Tibial artery (tissue), 4 donors: ENCODE measurements at regions not wholly inside any gene's neighbourhood (a gene's known extent, or its start where the extent isn't known, plus 50 kb on each side); places are given as distances from the start of the nearest gene placed in this dataset.

Source experiments
- DNase-seq, 2 donors: peaks; one replicate each; pipeline ENCODE4 v3.0.0-alpha.2; 2019
- H3K27ac ChIP-seq, 2 donors: fragments of 200-600 bp; sonication (generic) in 1 of 2; 1 replicate in 1 of 2; 2 replicates in 1 of 2; pipeline ENCODE4 v1.5.1; 2018 to 2019; ENCODE audit warnings: mild to moderate bottlenecking in 1 of 2
- H3K27me3 ChIP-seq, 2 donors: fragments of 200-600 bp; sonication (generic) in 1 of 2; one replicate each; pipeline versions ENCODE4 v1.5.1 to v1.6.0; 2016 to 2019
- H3K36me3 ChIP-seq, 3 donors: fragments of 200-600 bp; sonication (generic) in 2 of 3; one replicate each; pipeline ENCODE4 v1.5.1; 2016 to 2019; ENCODE audit warnings: mild to moderate bottlenecking in 2 of 3
- H3K4me1 ChIP-seq, 4 donors: fragments of 200-600 bp; sonication (generic) in 2 of 4; 1 replicate in 3 of 4; 2 replicates in 1 of 4; pipeline ENCODE4 v1.5.1; 2016 to 2019
- H3K4me3 ChIP-seq, 2 donors: fragments of 200-600 bp; sonication (generic) in 1 of 2; 1 replicate in 1 of 2; 2 replicates in 1 of 2; pipeline ENCODE4 v1.5.1; 2018 to 2019; ENCODE audit warnings: mild to moderate bottlenecking in 2 of 2
- H3K9me3 ChIP-seq, 3 donors: fragments of 200-600 bp; sonication (generic) in 1 of 3; one replicate each; pipeline ENCODE4 v1.5.1; 2016 to 2019
- intact Hi-C: fragments of 100-400 bp; cut with DNase I; formaldehyde crosslinking; loops from one replicate; pipeline ENCODE4 v1.15.0; 2023; ENCODE audit warnings: low total_unique reads
- TF ChIP-seq, protein P1 (sequence below), 2 experiments: fragments of 200-600 bp in 1 of 2; fragments of 450-650 bp in 1 of 2; IDR thresholded peaks; one replicate each; pipeline ENCODE4 v1.5.1; 2017 to 2019; ENCODE audit warnings: antibody characterized with exemption in 2 of 2, mild to moderate bottlenecking in 1 of 2, moderate library complexity in 1 of 2

DNA sequence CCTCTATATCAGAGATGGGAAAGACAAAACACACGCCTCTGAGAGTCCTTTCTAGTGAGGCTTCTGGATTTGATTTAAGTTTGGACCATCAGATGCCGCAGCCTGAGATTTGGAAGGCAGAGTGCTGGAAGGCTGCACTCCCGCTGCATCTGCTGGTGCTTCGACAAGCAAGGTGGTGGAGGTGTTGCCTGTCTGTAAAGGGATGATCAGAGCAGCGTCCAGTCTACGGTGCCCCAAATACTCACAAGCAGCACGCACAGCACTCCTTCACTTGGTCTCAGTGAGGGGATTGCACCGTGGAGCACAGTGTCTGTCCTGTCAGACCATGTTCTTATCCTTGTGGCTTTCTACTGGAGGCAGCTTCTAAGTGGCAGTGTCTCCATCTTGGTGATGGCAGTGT is 221.4 kb downstream of the GADD45G start:
- no peaks in the 10 kb centered on the region for H3K36me3 ChIP-seq
- H3K4me3 ChIP-seq, result no peak overlapping the region
- intact Hi-C loops, result no loop called here
- no peak for DNase-seq
- TF ChIP-seq, protein P1, sequence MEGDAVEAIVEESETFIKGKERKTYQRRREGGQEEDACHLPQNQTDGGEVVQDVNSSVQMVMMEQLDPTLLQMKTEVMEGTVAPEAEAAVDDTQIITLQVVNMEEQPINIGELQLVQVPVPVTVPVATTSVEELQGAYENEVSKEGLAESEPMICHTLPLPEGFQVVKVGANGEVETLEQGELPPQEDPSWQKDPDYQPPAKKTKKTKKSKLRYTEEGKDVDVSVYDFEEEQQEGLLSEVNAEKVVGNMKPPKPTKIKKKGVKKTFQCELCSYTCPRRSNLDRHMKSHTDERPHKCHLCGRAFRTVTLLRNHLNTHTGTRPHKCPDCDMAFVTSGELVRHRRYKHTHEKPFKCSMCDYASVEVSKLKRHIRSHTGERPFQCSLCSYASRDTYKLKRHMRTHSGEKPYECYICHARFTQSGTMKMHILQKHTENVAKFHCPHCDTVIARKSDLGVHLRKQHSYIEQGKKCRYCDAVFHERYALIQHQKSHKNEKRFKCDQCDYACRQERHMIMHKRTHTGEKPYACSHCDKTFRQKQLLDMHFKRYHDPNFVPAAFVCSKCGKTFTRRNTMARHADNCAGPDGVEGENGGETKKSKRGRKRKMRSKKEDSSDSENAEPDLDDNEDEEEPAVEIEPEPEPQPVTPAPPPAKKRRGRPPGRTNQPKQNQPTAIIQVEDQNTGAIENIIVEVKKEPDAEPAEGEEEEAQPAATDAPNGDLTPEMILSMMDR (IDR thresholded peaks at IDR 0.05), result no peak
- no peaks in the 10 kb centered on the region for H3K27me3 ChIP-seq
- peaks cover 0 to 4% (median 4%) of the 10 kb centered on the region in 3 donors for H3K9me3 ChIP-seq
- H3K27ac ChIP-seq, result no peak overlapping the region
- no peaks in the 10 kb centered on the region for H3K4me1 ChIP-seq

DNA sequence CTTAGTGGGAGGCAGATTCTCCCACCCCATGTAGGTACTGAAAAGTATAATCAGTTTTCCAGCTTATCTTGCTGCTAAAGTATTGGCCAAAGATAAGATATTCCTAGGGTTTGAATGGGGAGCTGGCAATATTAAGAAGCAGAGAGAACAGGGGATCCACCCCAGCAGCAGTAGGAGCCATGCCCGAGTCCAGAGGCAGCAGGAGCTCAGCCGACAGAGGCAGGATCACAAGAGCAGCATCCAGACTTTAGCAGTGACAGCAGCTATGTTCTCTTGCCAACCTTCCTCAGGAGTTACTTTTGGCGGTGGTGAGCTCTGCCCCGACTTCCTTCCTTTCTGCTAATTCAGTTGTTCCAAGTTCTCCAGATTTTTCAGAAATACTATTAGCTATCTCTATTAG is 224.5 kb downstream of the GADD45G start:
- Histone ChIP-seq H3K27me3 (no peaks in the 10 kb centered on the region), H3K27ac (no peak overlapping the region), H3K36me3 (no peaks in the 10 kb centered on the region), H3K4me1 (no peaks in the 10 kb centered on the region), H3K4me3 (no peak overlapping the region), H3K9me3 (peaks cover 0 to 4% (median 4%) of the 10 kb centered on the region in 3 donors)
- intact Hi-C loops, result no loop called here
- no peak for DNase-seq
- TF ChIP-seq, protein P1 (IDR thresholded peaks at IDR 0.05), result no peak

DNA sequence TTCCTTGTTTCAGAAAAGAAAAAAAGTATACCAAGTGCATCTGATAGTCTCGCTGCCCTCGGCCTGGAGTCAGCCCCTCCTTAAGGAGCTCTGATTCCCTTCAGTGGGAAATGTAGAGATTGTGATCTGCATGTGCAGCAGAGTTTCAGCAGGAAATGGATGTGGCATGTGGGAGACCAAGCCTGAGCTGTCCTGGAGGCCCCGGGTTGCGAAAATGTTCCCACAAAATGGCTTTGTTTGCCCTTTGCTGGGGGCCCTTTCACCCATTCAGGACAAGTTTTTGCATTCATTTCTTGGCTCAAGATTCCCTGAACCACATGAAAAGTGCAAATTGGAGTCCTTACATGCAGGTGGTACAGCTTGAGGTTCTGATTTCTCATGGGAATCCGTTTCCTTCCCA is 230.9 kb downstream of the GADD45G start:
- no peak for DNase-seq
- Histone ChIP-seq H3K27me3 (no peaks in the 10 kb centered on the region), H3K36me3 (no peaks in the 10 kb centered on the region), H3K4me3 (no peak overlapping the region), H3K27ac (no peak overlapping the region), H3K4me1 (no peaks in the 10 kb centered on the region), H3K9me3 (peaks cover 0 to 4% (median 2%) of the 10 kb centered on the region in 3 donors)
- intact Hi-C loops, result loop anchor here (10.0 kb wide), 1 partner anchor 121 kb away; no protein-coding TSS in a partner anchor
- TF ChIP-seq, protein P1 (IDR thresholded peaks at IDR 0.05), result no peak

DNA sequence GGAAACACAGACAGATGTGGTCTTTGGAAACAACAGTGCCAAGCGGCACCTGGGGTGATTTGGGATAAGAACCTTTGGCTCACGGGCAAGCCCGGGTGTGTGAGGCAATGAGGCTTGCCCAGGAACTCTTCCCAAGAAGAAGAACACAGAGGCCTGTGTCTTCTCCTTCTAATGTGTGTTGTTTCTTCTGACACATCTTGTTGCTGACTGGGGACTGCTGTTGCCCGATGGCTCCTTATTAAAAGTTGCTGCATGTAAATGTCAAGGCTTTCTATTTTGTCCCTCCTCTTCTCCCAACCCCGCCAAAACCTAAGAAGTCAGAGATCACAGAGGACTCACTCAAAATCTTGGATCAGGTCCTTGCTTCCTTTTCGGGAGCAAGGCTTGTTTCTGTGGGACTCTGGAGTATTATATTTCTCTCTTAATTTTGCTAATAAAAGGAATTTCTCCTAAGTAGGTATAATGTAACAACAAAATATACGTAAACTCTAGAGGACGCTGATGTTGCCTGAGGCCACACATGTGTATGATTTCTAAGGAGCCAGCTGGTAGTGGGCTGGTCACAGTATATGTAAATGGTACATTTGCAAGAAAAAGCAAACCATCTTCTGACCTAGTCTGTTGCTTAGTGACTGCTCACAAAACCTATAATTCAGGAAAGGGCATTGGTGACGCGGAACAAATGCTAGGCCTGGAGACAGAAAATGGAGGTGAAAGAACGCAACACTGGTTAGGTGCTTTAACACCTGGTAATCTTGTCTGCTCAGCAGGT is 232.5 kb downstream of the GADD45G start:
- Histone ChIP-seq H3K27me3 (no peaks in the 10 kb centered on the region), H3K9me3 (no peaks in the 10 kb centered on the region), H3K36me3 (no peaks in the 10 kb centered on the region), H3K27ac (no peak overlapping the region), H3K4me1 (no peaks in the 10 kb centered on the region), H3K4me3 (no peak overlapping the region)
- intact Hi-C loops, result loop anchor here (10.0 kb wide), 1 partner anchor 123 kb away; no protein-coding TSS in a partner anchor
- no peak for DNase-seq
- TF ChIP-seq, protein P1 (IDR thresholded peaks at IDR 0.05), result no peak

DNA sequence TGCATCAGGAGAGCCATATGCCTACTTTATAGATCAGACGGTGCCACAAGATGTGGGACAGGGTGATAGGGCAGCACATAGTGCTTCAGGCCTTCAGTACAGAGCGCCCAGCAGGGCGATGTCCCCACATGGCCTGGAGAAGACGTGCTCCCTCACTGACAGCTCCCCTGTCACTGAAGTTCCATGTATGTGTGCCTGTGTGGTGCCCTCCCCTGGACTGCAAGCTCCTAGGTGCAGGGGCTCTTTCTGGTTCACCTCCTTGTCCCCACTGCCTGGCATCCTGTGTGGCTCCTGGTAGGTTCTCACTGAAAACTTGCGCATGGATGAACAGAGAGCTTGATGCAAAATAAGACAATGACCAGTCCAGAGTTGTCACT is 233.1 kb downstream of the GADD45G start:
- intact Hi-C loops, result loop anchor here (10.0 kb wide), 1 partner anchor 123 kb away; no protein-coding TSS in a partner anchor
- Histone ChIP-seq H3K27me3 (no peaks in the 10 kb centered on the region), H3K4me3 (no peak overlapping the region), H3K9me3 (no peaks in the 10 kb centered on the region), H3K27ac (no peak overlapping the region), H3K36me3 (no peaks in the 10 kb centered on the region), H3K4me1 (no peaks in the 10 kb centered on the region)
- TF ChIP-seq, protein P1 (IDR thresholded peaks at IDR 0.05), result no peak
- no peak for DNase-seq
